DMS114 treated with DMSO at 0.1 percent for 48 hours (cell line): ENCODE measurements at regions not wholly inside any gene's neighbourhood (a gene's known extent, or its start where the extent isn't known, plus 50 kb on each side); places are given as distances from the start of the nearest gene placed in this dataset.
A peak's percentile ranks its signal among the peaks of the same experiment; 100 is the strongest.
"Not testable (repeated sequence)": the region's sequence is repeated elsewhere in the genome, so short reads cannot be mapped to it uniquely, and the experiment has no call there.

Source experiments
- DNase-seq: peaks from one replicate; lab custom pipeline; 2025; ENCODE audit not compliant: unreplicated experiment; lab: John Stamatoyannopoulos, UW

GRCh38 chr17:30731210-30732132 lies 93.0 kb downstream of the CRLF3 start:
- peak; percentile 71 for DNase-seq

DNA sequence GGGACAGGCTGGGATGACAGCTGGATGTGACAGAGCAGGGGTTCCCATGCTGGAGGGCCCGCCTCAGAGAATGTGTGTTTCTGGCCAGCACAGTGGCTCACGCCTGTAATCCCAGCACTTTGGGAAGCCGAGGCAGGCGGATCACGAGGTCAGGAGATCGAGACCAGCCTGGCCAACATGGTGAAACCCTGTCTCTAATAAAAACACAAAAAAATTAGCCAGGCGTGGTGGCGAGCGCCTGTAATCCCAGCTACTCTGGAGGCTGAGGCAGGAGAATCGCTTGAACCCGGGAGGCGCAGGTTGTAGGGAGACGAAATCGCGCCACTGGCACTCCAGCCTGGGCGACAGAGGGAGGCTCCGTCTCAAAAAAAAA lies 93.7 kb downstream of the CRLF3 start:
- not testable (repeated sequence) for DNase-seq

DNA sequence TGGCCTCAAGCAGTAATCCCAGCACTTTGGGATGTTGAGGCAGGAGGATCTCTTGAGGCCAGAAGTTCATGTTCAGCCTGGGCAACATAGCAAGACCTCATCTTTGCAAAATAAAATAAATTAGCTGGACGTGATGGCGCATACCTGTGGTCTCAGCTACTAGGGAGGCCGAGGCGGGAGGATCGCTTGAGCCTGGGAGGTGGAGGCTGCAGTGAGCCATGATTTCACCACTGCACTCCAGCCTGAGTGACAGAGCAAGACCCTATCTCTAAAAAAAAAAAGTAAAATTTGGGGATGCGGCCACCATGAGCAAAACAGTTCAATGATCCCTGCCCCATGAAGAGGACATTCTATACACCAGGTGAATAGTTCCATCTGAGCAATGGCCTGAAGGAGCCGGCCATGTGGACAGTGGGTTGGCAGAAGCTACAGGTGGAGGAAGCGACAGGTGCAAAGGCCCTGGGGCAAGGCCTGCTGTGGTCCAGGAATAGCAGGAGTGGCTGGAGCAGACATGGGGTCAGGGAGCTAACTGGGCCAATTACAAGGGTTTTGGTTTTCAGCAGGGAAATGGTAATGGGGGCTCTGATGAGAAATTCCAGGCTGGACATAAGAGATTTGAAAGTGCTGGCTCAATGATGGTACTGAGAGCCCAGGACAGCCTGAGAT lies 94.2 kb downstream of the CRLF3 start:
- DNase-seq: not testable (repeated sequence)

GRCh38 chr17:30729471-30730170 lies 94.9 kb downstream of the CRLF3 start:
- not testable (repeated sequence) for DNase-seq

GRCh38 chr17:30727517-30727916 lies 97.0 kb downstream of the CRLF3 start:
- not testable (repeated sequence) for DNase-seq

- DNase-seq: not testable (repeated sequence)
Observed at GRCh38 chr17:30726734-30727133, 97.8 kb downstream of the CRLF3 start.

DNA sequence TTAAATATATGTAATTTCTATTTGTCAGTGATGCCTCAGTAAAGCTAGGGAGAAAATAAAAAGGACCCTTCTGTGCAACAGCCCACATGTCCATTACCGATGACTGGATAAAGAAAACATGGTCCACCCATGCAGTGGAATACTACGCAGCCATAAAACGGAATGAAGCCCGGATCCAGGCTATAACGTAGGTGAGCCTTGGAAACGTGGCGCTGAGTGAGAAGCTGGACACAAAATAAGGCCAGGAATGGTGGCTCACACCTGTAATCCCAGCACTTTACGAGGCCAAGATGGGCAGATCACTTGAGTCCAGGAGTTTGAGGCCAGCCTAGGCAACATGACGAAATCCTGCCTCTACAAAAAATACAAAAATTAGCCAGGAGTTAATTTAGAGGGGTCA lies 98.2 kb downstream of the CRLF3 start:
- not testable (repeated sequence) for DNase-seq

- not testable (repeated sequence) for DNase-seq
Observed at GRCh38 chr17:30724034-30724650, 100.3 kb downstream of the CRLF3 start.

GRCh38 chr17:30722114-30722780 lies 102.2 kb downstream of the CRLF3 start:
- not testable (repeated sequence) for DNase-seq

GRCh38 chr17:30720971-30721370 lies 103.5 kb downstream of the CRLF3 start:
- DNase-seq: not testable (repeated sequence)

DNA sequence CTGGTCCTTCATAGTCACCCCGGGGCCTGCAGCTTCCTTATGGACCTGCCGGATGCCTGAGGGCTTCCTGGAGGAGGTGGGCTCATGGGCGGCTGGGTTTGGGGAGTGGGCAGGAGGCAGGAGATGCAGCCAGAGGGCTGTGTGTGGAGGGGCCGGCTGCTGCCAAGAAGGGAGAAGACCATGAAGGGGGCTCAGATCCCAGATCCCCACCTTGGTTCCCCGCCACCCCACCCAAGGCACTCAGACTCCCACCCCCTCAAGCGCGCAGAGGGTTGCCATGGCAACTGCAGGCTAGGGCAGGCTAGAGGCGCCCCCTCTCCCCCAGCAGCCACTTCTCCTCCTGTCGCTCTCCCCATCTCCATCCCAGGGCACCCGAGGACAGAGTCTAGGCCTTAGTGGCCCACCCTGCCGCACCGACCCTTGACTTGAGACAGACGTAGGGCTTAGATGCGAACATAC lies 104.5 kb downstream of the CRLF3 start:
- DNase-seq: no peak

DNA sequence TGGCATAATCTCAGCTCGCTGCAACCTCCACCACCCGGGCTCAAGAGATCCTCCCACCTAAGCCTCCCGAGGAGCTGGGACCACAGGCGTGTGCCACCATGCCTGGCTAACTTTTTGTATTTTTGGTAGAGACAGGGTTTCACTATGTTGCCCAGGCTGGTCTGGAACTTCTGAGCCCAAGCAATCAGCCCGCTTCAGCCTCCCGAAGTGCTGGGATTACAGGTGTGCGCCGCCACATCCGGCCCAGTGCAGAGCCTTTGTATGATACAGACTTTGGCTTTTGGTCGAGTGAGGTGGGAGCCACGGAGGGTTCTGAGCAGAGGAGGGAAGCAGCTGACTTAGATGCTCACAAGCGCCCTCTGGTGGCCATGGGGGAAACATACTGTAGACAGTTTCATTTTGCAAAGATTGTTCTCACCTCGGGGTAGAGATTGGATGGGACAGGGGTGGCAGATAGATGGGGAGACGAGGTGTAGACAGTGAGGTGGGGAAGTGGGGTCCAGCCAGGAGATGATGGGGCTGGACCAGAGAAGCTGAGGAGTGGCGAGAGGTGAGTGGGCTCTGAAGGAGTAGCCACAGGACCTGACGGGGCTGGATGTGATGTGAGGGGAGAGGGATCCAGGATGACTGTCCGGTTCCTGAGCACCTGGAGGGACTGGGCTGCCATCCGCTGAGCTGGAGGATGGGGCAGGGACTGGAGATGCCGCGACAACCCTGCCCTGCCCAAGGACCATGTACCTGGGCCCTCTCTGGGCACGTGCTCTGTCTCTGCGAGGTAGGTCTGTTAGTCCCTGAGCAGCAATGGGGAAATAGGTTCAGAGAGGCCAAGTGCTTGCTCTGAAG lies 105.1 kb downstream of the CRLF3 start:
- DNase-seq: peak; percentile 40

DNA sequence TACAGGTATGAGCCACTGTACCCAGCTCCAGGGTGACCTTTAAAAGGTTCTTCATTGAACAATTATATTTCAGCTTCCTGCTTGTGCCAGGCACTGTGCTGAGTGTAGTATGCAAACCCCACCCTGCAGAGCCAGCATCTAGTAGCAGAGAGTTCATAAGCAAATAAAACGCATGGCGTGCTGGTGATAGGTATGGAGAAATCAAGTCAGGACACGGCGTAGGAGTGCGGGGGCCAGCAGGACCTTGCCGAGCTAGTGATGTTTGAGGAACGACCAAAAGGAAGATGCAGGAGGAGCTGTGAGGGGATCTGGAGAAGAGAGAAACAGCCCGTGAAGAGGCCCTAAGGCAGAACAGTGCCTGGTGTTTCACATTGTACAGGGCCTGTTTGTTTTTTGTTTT lies 105.8 kb downstream of the CRLF3 start:
- DNase-seq: not testable (repeated sequence)

- not testable (repeated sequence) for DNase-seq
Observed at GRCh38 chr17:30718099-30718447, 106.4 kb downstream of the CRLF3 start.

DNA sequence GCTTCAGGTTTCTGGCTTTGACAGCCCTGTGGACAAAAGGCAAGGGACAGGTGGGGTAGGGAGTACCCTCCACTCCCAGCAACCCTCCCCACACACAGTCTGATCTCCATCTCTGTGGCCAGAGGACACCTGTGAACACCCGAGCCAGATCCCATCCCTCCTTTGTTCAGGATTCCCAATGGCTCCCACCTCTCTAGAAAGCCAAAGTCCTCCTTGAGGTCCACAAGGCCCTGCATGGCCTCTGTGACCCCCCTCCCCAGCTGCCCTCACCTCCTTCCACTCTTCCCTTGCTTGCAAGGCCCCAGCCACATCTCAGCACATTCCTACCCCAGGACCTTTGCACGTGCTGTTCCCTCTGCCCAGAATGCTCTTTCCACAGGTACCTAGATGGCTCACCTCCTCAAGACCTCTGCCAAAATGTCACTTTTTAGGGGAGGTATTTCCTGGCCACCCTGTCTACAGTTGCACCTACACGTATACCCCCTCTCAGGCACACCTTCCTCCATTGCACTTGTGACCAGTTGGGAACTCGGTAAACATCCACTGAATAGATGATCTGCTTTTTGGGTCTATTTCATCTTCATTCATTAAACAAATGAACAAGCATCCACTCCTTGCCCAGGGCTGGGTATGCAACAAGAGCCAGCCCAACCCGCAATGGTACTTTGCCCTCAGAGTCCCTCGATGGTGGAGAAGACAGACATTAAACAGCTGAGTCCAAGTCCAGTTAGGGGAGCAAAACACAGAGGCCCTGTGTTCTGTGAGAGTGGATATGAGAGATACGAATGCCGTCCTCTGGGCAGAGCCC lies 107.0 kb downstream of the CRLF3 start:
- no peak for DNase-seq

DNA sequence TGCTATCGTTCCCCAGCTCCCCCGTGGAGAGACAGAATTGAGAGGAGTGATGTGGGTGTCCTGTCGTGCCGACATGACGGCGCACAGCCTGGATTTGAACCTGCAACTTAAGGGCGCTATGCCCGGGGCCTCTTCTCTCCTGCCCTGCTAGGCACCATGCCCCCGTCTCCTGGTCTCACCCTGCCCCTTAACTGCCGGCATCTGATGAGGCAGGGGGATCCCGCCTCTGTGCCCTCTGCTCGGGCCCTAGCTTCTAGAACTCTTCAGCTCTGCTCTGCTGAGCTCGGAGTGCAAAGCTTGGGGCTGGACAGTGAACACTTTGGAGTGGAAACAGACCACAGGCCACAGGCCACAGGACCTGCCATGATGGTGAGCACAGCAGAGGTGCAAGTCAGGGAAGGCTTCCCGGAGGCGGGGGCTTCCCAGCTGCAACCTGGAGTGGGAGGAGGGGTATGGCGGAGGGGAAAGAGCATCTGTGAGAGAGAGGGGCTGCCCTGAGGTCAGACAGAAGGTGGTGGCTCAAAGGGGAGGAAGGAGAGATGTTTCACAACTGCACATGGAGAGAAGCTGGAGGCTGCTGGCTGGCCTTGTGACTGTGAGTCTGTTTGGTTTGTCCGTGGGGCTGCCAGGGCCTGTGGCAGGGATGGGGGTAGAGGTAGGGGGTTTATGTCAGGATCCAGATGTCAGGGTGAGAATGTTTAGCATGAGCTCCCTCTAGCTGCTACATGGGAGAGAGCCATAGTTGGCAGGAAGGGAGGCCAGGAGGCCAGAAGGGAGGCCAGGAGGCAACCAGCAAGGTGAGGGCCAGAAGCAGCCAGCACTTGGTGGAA lies 107.8 kb downstream of the CRLF3 start:
- DNase-seq: no peak

- not testable (repeated sequence) for DNase-seq
Observed at GRCh38 chr17:30714825-30715622, 109.5 kb downstream of the CRLF3 start.
